K562 (cell line): ENCODE measurements at regions not wholly inside any gene's neighbourhood (a gene's known extent, or its start where the extent isn't known, plus 50 kb on each side); places are given as distances from the start of the nearest gene placed in this dataset.

Source experiments
- CTBP1 ChIP-seq: fragments of 450-650 bp; IDR thresholded peaks from 2 replicates; pipeline ENCODE4 v1.6.1; 2016; ENCODE audit warnings: borderline replicate concordance
- DPF2 ChIP-seq: fragments of 450-650 bp; IDR thresholded peaks from 2 replicates; pipeline ENCODE4 v1.6.1; 2016
- EHMT2 ChIP-seq: fragments of 450-650 bp; IDR thresholded peaks from 2 replicates; pipeline ENCODE4 v1.6.1; 2018; ENCODE audit warnings: antibody characterized with exemption
- ELF2 ChIP-seq: fragments of 250-450 bp; sonication (Bioruptor Pico); IDR thresholded peaks from 2 replicates; pipeline ENCODE4 v1.5.0; 2021; ENCODE audit warnings: mild to moderate bottlenecking
- FOXJ3 ChIP-seq: sonication (generic); formaldehyde crosslinking; IDR thresholded peaks from 2 replicates; pipeline ENCODE4 v1.4.0; 2020; ENCODE audit warnings: mild to moderate bottlenecking, missing genetic modification reagents
- HDGF ChIP-seq: fragments of 450-650 bp; IDR thresholded peaks from 2 replicates; pipeline ENCODE4 v1.6.1; 2016
- JUND ChIP-seq, 2 experiments: IDR thresholded peaks; 2 replicates in 1 of 2; 3 replicates in 1 of 2; pipeline ENCODE4 v1.6.1; 2011; ENCODE audit warnings: borderline replicate concordance in 2 of 2, low read depth in 2 of 2, low read length in 2 of 2, improper control_type of control experiment in 1 of 2, missing biosample characterization in 1 of 2, missing genetic modification characterization in 1 of 2, missing genetic modification reagents in 1 of 2
- MXI1 ChIP-seq: IDR thresholded peaks from 2 replicates; pipeline ENCODE4 v1.6.1; 2011; ENCODE audit warnings: low read depth, mild to moderate bottlenecking, improper control_type of control experiment, low read length
- NFATC3 ChIP-seq: fragments of 450-650 bp; IDR thresholded peaks from 2 replicates; pipeline ENCODE4 v1.6.1; 2017; ENCODE audit warnings: mild to moderate bottlenecking
- NFE2 ChIP-seq: IDR thresholded peaks from 2 replicates; pipeline ENCODE4 v1.6.1; 2014; ENCODE audit warnings: antibody characterized with exemption, low read depth
- NONO ChIP-seq, 2 experiments: fragments of 200-400 bp in 1 of 2; fragments of 450-650 bp in 1 of 2; formaldehyde crosslinking in 1 of 2; IDR thresholded peaks; 2 replicates each; pipeline ENCODE4 v1.6.1; 2017; ENCODE audit warnings: low read depth in 2 of 2, mild to moderate bottlenecking in 2 of 2, moderate library complexity in 2 of 2, low read length in 1 of 2
- POLR2G ChIP-seq: fragments of 200-400 bp; formaldehyde crosslinking; IDR thresholded peaks from 2 replicates; pipeline ENCODE4 v1.6.1; 2017; ENCODE audit warnings: low read depth, mild to moderate bottlenecking, antibody characterized with exemption, low read length, moderate library complexity
- RB1 ChIP-seq: fragments of 450-650 bp; IDR thresholded peaks from 2 replicates; pipeline ENCODE4 v1.6.1; 2017; ENCODE audit warnings: low read depth, mild to moderate bottlenecking
- SMAD3 ChIP-seq: fragments of 450-650 bp; formaldehyde crosslinking; conservative IDR thresholded peaks from 2 replicates; pipeline ENCODE4 v1.4.0; 2020; ENCODE audit warnings: mild to moderate bottlenecking
- SMARCA4 ChIP-seq: fragments of 450-650 bp; IDR thresholded peaks from 2 replicates; pipeline ENCODE4 v1.6.1; 2016
- SMARCE1 ChIP-seq: fragments of 450-650 bp; IDR thresholded peaks from 2 replicates; pipeline ENCODE4 v1.7.1; 2016; ENCODE audit warnings: mild to moderate bottlenecking
- SUPT5H ChIP-seq: fragments of 450-650 bp; IDR thresholded peaks from 2 replicates; pipeline ENCODE4 v1.6.1; 2016
- TEAD4 ChIP-seq, 2 experiments: sonication (generic) in 1 of 2; formaldehyde crosslinking in 1 of 2; IDR thresholded peaks; 2 replicates each; pipeline versions ENCODE4 v1.6.1 to v1.8.0; 2012 to 2022; ENCODE audit warnings: borderline replicate concordance in 1 of 2, inconsistent platforms in 1 of 2, low read length in 1 of 2, mild to moderate bottlenecking in 1 of 2, missing genetic modification reagents in 1 of 2
- ZBTB7A ChIP-seq: IDR thresholded peaks from 2 replicates; pipeline ENCODE4 v1.6.1; 2011; ENCODE audit warnings: low read depth, mild to moderate bottlenecking, low read length, moderate library complexity, borderline replicate concordance; ENCODE audit not compliant: control insufficient read depth
- ZC3H8 ChIP-seq: fragments of 450-650 bp; IDR thresholded peaks from 2 replicates; pipeline ENCODE4 v1.6.1; 2017
- ZNF41 ChIP-seq: fragments of 250-450 bp; sonication (Bioruptor Pico); conservative IDR thresholded peaks from 2 replicates; pipeline ENCODE4 v1.4.0; 2020; ENCODE audit warnings: mild to moderate bottlenecking
- ZNF512 ChIP-seq: IDR thresholded peaks from 2 replicates; pipeline ENCODE4 v1.6.1; 2016; ENCODE audit warnings: missing genetic modification characterization, missing compliant biosample characterization
- ZNF583 ChIP-seq: fragments of 250-450 bp; sonication (Bioruptor Pico); IDR thresholded peaks from 2 replicates; pipeline ENCODE4 v1.4.0; 2020
- ZNF75A ChIP-seq: fragments of 450-650 bp; formaldehyde crosslinking; IDR thresholded peaks from 2 replicates; pipeline ENCODE4 v1.4.0; 2020; ENCODE audit warnings: mild to moderate bottlenecking
- ZNF79 ChIP-seq: fragments of 250-450 bp; sonication (Bioruptor Pico); IDR thresholded peaks from 2 replicates; pipeline ENCODE4 v1.4.0; 2020; ENCODE audit warnings: low read depth, mild to moderate bottlenecking, moderate library complexity
- TF ChIP-seq, protein P1 (sequence below): sonication (generic); formaldehyde crosslinking; IDR thresholded peaks from 2 replicates; pipeline ENCODE4 v1.5.0; 2020; ENCODE audit warnings: missing genetic modification reagents
- TF ChIP-seq, protein P2 (sequence below): fragments of 250-450 bp; sonication (Bioruptor Pico); IDR thresholded peaks from 2 replicates; pipeline ENCODE4 v1.4.0; 2020

DNA sequence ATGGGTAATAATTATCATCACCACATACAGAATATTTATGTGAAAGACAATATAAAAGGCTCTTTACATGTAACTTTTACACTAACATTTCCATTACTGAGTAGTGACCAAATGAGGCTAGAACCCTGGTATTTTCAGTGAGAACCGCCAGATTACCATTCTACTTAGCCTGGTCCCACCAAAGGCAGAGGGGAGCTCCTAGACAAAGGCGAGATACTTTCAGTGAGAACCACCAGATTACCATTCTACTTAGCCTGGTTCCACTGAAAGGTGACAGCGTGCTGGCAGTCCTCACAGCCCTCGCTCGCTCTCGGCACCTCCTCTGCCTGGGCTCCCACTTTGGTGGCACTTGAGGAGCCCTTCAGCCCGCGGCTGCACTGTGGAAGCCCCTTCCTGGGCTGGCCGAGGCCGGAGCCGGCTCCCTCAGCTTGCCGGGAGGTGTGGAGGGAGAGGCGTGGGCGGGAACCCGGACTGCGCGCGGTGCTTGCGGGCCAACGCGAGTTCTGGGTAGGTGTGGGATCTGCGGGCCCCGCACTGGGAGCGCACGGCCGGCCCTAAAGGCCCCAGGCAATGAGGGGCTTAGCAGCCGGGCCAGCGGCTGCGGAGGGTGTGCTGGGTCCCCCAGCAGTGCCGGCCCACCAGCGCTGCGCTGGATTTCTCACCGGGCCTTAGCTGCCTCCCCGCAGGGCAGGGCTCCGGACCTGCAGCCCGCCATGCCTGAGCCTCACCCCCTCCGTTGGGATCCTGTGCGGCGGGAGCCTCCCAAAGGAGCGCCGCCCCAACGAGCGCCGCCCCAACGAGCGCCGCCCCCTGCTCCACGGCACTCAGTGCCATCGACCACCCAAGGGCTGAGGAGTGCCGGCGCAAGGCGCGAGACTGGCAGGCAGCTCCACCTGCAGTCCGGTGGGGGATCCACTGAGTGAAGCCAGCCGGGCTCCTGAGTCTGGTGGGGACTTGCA lies 1276.1 kb downstream of the PCDH7 start (continued):
- TF ChIP-seq NFE2 (no peak), SMARCA4 (no peak), EHMT2 (no peak), ZNF79 (CRISPR knock-in tag) (no peak), JUND (IDR thresholded peaks at IDR 0.05; ENCODE audit: borderline replicate concordance, low read depth, low read length) (no peak), JUND (tag; IDR thresholded peaks at IDR 0.05; ENCODE audit: borderline replicate concordance, low read depth, low read length) (no peak), DPF2 (no peak), ZC3H8 (no peak), MXI1 (no peak), HDGF (no peak), FOXJ3 (CRISPR knock-in tag) (no peak), ELF2 (CRISPR knock-in tag) (no peak), NONO (IDR thresholded peaks at IDR 0.05; ENCODE audit: low read depth in 2 of 2, low read length in 1 of 2) (peak in 1 of 2 experiments; percentile 51; a peak in 1 of 4 replicates), ZNF583 (CRISPR knock-in tag) (no peak), NFATC3 (no peak), CTBP1 (peak; percentile 29; the same call in 1 of the 2 replicates), POLR2G (peak; percentile 76), ZNF512 (tag) (no peak), ZNF75A (CRISPR knock-in tag) (no peak), SUPT5H (0 out of 2 replicates have a peak, but pooled peaks have one; percentile 33), SMARCE1 (no peak), RB1 (peak; percentile 28; the same call in 1 of the 2 replicates), ZNF41 (CRISPR knock-in tag) (no peak), SMAD3 (no peak), TEAD4 (IDR thresholded peaks at IDR 0.05; ENCODE audit: low read length) (no peak), TEAD4 (CRISPR knock-in tag; IDR thresholded peaks at IDR 0.05; ENCODE audit: borderline replicate concordance) (no peak), ZBTB7A (peak; percentile 48; the same call in 1 of the 2 replicates)
- TF ChIP-seq, protein P1, sequence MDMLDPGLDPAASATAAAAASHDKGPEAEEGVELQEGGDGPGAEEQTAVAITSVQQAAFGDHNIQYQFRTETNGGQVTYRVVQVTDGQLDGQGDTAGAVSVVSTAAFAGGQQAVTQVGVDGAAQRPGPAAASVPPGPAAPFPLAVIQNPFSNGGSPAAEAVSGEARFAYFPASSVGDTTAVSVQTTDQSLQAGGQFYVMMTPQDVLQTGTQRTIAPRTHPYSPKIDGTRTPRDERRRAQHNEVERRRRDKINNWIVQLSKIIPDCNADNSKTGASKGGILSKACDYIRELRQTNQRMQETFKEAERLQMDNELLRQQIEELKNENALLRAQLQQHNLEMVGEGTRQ (CRISPR knock-in tag), result no peak
- TF ChIP-seq, protein P2, sequence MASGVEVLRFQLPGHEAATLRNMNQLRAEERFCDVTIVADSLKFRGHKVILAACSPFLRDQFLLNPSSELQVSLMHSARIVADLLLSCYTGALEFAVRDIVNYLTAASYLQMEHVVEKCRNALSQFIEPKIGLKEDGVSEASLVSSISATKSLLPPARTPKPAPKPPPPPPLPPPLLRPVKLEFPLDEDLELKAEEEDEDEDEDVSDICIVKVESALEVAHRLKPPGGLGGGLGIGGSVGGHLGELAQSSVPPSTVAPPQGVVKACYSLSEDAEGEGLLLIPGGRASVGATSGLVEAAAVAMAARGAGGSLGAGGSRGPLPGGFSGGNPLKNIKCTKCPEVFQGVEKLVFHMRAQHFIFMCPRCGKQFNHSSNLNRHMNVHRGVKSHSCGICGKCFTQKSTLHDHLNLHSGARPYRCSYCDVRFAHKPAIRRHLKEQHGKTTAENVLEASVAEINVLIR (CRISPR knock-in tag), result no peak
